GM13977 (cell line): ENCODE measurements at regions not wholly inside any gene's neighbourhood (a gene's known extent, or its start where the extent isn't known, plus 50 kb on each side); places are given as distances from the start of the nearest gene placed in this dataset.

ENCODE experiments used
- DNase-seq: peaks from one replicate; pipeline ENCODE4 v3.0.0; 2012; ENCODE audit warnings: low spot score
- CTCF ChIP-seq: IDR thresholded peaks from 2 replicates; pipeline ENCODE4 v1.5.1; 2012; ENCODE audit warnings: mild to moderate bottlenecking, control low read depth; ENCODE audit not compliant: insufficient read depth; ENCODE audit errors: extremely low read depth, missing control alignments
- in situ Hi-C: fragments of 300-500 bp; cut with MboI; formaldehyde crosslinking; loops from one replicate; pipeline ENCODE4 v1.12.0; 2022; ENCODE audit warnings: low sequenced_read_pairs, low pct_unique_long_range_greater_than_20kb, mixed read lengths, inconsistent platforms; ENCODE audit not compliant: unreplicated experiment

GRCh38 chr17:53039981-53040380 is 782.7 kb upstream of the KIF2B start:
- in situ Hi-C loops, result no loop called here
- no peak for DNase-seq
- TF ChIP-seq CTCF, result no peak

GRCh38 chr17:53033297-53033696 is 789.4 kb upstream of the KIF2B start:
- in situ Hi-C loops, result no loop called here

GRCh38 chr17:53032861-53033271 is 789.9 kb upstream of the KIF2B start:
- in situ Hi-C loops, result no loop called here
- DNase-seq, result no peak
- peak; percentile 39 for TF ChIP-seq CTCF

More at GRCh38 chr17:53033297-53033696, 789.4 kb upstream of the KIF2B start:
- TF ChIP-seq CTCF, result no peak
- no peak for DNase-seq

- in situ Hi-C loops, result no loop called here
- no peak for DNase-seq
- no peak for TF ChIP-seq CTCF
These were observed 805.5 kb upstream of the KIF2B start for GRCh38 chr17:53017227-53017626.

GRCh38 chr17:53016085-53016484 is 806.6 kb upstream of the KIF2B start:
- in situ Hi-C loops, result no loop called here
- TF ChIP-seq CTCF, result no peak
- DNase-seq, result no peak

- in situ Hi-C loops, result no loop called here
These were observed 810.4 kb upstream of the KIF2B start for GRCh38 chr17:53012364-53012763.

More at GRCh38 chr17:53012364-53012763, 810.4 kb upstream of the KIF2B start:
- TF ChIP-seq CTCF, result no peak
- no peak for DNase-seq
